GM18499 (cell line): ENCODE measurements at regions not wholly inside any gene's neighbourhood (a gene's known extent, or its start where the extent isn't known, plus 50 kb on each side); places are given as distances from the start of the nearest gene placed in this dataset.

Source experiments
- ATAC-seq: cut with Tn5 transposase; IDR thresholded peaks from one replicate; pipeline ENCODE4 v1.9.1; 2021; ENCODE audit warnings: moderate number of reproducible peaks; ENCODE audit not compliant: insufficient read depth, unreplicated experiment

- no peak for ATAC-seq
Measured at GRCh38 chr15:70358011-70358819, 260.5 kb upstream of the TLE3 start.

GRCh38 chr15:70357453-70357852 is 259.7 kb upstream of the TLE3 start:
- ATAC-seq: no peak

GRCh38 chr15:70356919-70357318 is 259.2 kb upstream of the TLE3 start:
- no peak for ATAC-seq

GRCh38 chr15:70356062-70356860 is 258.5 kb upstream of the TLE3 start:
- ATAC-seq: no peak

- ATAC-seq: no peak
Measured at GRCh38 chr15:70355275-70355795, 257.6 kb upstream of the TLE3 start.

- no peak for ATAC-seq
Measured at GRCh38 chr15:70354346-70354905, 256.7 kb upstream of the TLE3 start.

GRCh38 chr15:70353606-70354345 is 256.1 kb upstream of the TLE3 start:
- ATAC-seq: no peak

GRCh38 chr15:70351941-70352774 is 254.4 kb upstream of the TLE3 start:
- ATAC-seq: no peak

- no peak for ATAC-seq
Measured at GRCh38 chr15:70351391-70351790, 253.7 kb upstream of the TLE3 start.

- ATAC-seq: no peak
Measured at GRCh38 chr15:70348581-70349344, 251.0 kb upstream of the TLE3 start.

- ATAC-seq: no peak
Measured at GRCh38 chr15:70348226-70348543, 250.5 kb upstream of the TLE3 start.

GRCh38 chr15:70347321-70348225 is 249.9 kb upstream of the TLE3 start:
- no peak for ATAC-seq

- ATAC-seq: no peak
Measured at GRCh38 chr15:70345251-70346019, 247.7 kb upstream of the TLE3 start.

- ATAC-seq: no peak
Measured at GRCh38 chr15:70344666-70345065, 246.9 kb upstream of the TLE3 start.

GRCh38 chr15:70343961-70344621 is 246.4 kb upstream of the TLE3 start:
- no peak for ATAC-seq
